Body of pancreas (tissue), 4 donors: ENCODE measurements at regions not wholly inside any gene's neighbourhood (a gene's known extent, or its start where the extent isn't known, plus 50 kb on each side); places are given as distances from the start of the nearest gene placed in this dataset.

ENCODE experiments used
- POLR2A ChIP-seq, 3 donors: fragments of 450-650 bp; IDR thresholded peaks; one replicate each; pipeline ENCODE4 v1.6.1; 2016; ENCODE audit warnings: antibody characterized with exemption in 3 of 3, mild to moderate bottlenecking in 2 of 3
- TF ChIP-seq, protein P1 (sequence below), 7 experiments: fragments of 450-650 bp in 4 of 7; fragments of 200-600 bp in 3 of 7; sonication (generic) in 3 of 7; IDR thresholded peaks; one replicate each; pipeline ENCODE4 v1.5.1; 2016 to 2019; ENCODE audit warnings: antibody characterized with exemption in 7 of 7

DNA sequence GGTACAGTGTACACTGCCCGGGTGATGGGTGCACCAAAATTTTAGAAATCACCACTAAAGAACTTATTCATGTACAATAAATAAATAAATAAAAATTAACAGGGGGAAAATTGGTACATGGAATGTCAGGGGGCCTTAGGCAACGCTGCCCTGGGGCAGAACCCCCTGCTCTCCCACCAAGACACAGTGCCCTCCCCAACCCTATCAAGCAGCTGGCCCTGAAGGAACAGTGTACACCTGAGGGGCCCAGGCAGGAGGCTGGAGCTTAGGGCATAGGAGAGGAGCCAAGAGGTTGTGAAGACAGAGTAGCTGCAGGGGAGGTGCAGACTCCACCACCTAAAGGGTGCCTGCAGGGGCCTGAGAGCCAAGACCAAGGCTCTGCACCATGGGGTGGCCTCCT, 128.8 kb downstream of the BMS1 start:
- TF ChIP-seq, protein P1, sequence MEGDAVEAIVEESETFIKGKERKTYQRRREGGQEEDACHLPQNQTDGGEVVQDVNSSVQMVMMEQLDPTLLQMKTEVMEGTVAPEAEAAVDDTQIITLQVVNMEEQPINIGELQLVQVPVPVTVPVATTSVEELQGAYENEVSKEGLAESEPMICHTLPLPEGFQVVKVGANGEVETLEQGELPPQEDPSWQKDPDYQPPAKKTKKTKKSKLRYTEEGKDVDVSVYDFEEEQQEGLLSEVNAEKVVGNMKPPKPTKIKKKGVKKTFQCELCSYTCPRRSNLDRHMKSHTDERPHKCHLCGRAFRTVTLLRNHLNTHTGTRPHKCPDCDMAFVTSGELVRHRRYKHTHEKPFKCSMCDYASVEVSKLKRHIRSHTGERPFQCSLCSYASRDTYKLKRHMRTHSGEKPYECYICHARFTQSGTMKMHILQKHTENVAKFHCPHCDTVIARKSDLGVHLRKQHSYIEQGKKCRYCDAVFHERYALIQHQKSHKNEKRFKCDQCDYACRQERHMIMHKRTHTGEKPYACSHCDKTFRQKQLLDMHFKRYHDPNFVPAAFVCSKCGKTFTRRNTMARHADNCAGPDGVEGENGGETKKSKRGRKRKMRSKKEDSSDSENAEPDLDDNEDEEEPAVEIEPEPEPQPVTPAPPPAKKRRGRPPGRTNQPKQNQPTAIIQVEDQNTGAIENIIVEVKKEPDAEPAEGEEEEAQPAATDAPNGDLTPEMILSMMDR (IDR thresholded peaks at IDR 0.05): no peak
- TF ChIP-seq POLR2A (IDR thresholded peaks at IDR 0.05): no peak
